Ishikawa (cell line): ENCODE measurements at regions not wholly inside any gene's neighbourhood (a gene's known extent, or its start where the extent isn't known, plus 50 kb on each side); places are given as distances from the start of the nearest gene placed in this dataset.

Experiments
- CREB1 ChIP-seq: IDR thresholded peaks from 2 replicates; pipeline ENCODE4 v1.6.1; 2012; ENCODE audit warnings: low read depth
- EP300 ChIP-seq: IDR thresholded peaks from 2 replicates; pipeline ENCODE4 v1.6.1; 2012; ENCODE audit warnings: borderline replicate concordance
- FOXM1 ChIP-seq: IDR thresholded peaks from 2 replicates; pipeline ENCODE4 v1.6.1; 2012; ENCODE audit warnings: low read depth, borderline replicate concordance
- TAF1 ChIP-seq: IDR thresholded peaks from 2 replicates; pipeline ENCODE4 v1.6.1; 2012; ENCODE audit warnings: low read depth, mild to moderate bottlenecking
- TCF12 ChIP-seq: IDR thresholded peaks from 2 replicates; pipeline ENCODE4 v1.6.1; 2012; ENCODE audit warnings: low read depth
- TEAD4 ChIP-seq: IDR thresholded peaks from 2 replicates; pipeline ENCODE4 v1.6.1; 2012
- YY1 ChIP-seq: IDR thresholded peaks from 2 replicates; pipeline ENCODE4 v1.6.1; 2012; ENCODE audit warnings: low read depth

GRCh38 chr4:62170235-62170634, 970.1 kb downstream of the ADGRL3 start:
- TF ChIP-seq EP300 (no peak), YY1 (no peak), FOXM1 (no peak), TCF12 (no peak), CREB1 (no peak), TEAD4 (no peak), TAF1 (no peak)
